ENCODE measurements at regions not wholly inside any gene's neighbourhood (a gene's known extent, or its start where the extent isn't known, plus 50 kb on each side); places are given as distances from the start of the nearest gene placed in this dataset.

DNA sequence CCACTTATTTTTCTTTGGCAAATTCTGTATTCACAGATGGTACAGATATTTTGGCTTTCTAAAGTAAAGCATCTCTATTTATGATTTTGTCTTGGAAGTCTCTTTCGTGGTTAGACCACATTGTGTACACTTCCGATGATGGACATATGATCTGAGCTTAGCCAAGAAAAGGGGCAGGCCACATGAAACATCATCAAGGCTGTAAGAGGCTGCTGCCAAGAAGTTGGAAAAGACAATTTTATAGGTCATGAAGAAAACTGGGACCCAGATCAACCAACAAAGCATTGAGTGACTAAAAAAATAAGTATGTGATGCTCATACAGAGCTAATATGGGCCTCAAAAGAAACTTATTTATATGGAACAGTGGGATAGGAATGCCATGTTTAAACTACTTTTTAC is 266.4 kb downstream of the HAO1 start:
- TF ChIP-seq POLR2A (IDR thresholded peaks at IDR 0.05; ENCODE audit: insufficient read depth in 1 of 2, low read depth in 2 of 2, low read length in 2 of 2) = no peak
- TF ChIP-seq, protein P1, sequence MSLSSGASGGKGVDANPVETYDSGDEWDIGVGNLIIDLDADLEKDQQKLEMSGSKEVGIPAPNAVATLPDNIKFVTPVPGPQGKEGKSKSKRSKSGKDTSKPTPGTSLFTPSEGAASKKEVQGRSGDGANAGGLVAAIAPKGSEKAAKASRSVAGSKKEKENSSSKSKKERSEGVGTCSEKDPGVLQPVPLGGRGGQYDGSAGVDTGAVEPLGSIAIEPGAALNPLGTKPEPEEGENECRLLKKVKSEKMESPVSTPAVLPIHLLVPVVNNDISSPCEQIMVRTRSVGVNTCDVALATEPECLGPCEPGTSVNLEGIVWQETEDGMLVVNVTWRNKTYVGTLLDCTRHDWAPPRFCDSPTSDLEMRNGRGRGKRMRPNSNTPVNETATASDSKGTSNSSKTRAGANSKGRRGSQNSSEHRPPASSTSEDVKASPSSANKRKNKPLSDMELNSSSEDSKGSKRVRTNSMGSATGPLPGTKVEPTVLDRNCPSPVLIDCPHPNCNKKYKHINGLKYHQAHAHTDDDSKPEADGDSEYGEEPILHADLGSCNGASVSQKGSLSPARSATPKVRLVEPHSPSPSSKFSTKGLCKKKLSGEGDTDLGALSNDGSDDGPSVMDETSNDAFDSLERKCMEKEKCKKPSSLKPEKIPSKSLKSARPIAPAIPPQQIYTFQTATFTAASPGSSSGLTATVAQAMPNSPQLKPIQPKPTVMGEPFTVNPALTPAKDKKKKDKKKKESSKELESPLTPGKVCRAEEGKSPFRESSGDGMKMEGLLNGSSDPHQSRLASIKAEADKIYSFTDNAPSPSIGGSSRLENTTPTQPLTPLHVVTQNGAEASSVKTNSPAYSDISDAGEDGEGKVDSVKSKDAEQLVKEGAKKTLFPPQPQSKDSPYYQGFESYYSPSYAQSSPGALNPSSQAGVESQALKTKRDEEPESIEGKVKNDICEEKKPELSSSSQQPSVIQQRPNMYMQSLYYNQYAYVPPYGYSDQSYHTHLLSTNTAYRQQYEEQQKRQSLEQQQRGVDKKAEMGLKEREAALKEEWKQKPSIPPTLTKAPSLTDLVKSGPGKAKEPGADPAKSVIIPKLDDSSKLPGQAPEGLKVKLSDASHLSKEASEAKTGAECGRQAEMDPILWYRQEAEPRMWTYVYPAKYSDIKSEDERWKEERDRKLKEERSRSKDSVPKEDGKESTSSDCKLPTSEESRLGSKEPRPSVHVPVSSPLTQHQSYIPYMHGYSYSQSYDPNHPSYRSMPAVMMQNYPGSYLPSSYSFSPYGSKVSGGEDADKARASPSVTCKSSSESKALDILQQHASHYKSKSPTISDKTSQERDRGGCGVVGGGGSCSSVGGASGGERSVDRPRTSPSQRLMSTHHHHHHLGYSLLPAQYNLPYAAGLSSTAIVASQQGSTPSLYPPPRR (CRISPR knock-in tag; IDR thresholded peaks at IDR 0.05; ENCODE audit: borderline replicate concordance) = no peak
- TF ChIP-seq, protein P2, sequence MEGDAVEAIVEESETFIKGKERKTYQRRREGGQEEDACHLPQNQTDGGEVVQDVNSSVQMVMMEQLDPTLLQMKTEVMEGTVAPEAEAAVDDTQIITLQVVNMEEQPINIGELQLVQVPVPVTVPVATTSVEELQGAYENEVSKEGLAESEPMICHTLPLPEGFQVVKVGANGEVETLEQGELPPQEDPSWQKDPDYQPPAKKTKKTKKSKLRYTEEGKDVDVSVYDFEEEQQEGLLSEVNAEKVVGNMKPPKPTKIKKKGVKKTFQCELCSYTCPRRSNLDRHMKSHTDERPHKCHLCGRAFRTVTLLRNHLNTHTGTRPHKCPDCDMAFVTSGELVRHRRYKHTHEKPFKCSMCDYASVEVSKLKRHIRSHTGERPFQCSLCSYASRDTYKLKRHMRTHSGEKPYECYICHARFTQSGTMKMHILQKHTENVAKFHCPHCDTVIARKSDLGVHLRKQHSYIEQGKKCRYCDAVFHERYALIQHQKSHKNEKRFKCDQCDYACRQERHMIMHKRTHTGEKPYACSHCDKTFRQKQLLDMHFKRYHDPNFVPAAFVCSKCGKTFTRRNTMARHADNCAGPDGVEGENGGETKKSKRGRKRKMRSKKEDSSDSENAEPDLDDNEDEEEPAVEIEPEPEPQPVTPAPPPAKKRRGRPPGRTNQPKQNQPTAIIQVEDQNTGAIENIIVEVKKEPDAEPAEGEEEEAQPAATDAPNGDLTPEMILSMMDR (CRISPR knock-in tag; IDR thresholded peaks at IDR 0.05) = no peak
